HG02884 (cell line): ENCODE measurements at regions not wholly inside any gene's neighbourhood (a gene's known extent, or its start where the extent isn't known, plus 50 kb on each side); places are given as distances from the start of the nearest gene placed in this dataset.
"Not testable (repeated sequence)": the region's sequence is repeated elsewhere in the genome, so short reads cannot be mapped to it uniquely, and the experiment has no call there.

Experiments used
- ATAC-seq: cut with Tn5 transposase; IDR thresholded peaks from one replicate; pipeline ENCODE4 v1.9.1; 2021; ENCODE audit warnings: mild to moderate bottlenecking, moderate library complexity; ENCODE audit not compliant: unreplicated experiment

DNA sequence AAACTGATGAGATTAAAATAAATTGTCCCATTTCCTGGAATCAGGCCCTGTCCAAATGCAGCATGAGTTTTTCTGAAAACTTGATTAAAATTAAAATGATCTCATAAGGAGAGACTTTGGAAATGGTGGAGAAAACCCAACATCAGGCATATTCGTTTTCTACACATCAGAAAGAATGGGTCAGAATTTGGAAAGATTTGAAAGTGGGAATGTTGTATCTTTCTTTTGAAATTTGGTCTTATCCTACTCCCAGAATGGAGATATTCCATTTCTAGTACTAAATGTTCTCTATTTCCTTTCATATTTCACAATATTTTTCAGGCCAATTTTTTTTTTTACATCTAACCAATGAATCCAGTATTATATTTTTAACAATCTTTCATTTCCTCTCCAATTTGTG, 223.9 kb upstream of the RXFP2 start:
- ATAC-seq, result no peak

DNA sequence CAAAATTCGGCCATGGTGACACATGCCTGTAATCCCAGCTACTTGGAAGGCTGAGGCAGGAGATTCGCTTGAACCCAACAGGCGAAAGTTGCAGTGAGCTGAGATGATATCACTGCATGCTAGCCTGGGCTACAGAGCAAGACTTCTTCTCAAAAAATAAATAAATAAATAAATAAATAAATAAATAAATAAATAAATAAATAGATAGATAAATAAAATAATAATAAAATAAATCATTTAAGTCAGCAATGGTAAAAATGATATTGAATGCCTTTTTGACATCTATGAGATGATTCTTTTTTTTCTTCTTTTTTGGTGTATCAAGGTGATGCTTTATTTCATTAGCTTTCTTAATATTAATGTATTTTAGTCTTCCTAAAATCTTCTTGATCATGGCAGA, 221.7 kb upstream of the RXFP2 start:
- ATAC-seq, result no peak

DNA sequence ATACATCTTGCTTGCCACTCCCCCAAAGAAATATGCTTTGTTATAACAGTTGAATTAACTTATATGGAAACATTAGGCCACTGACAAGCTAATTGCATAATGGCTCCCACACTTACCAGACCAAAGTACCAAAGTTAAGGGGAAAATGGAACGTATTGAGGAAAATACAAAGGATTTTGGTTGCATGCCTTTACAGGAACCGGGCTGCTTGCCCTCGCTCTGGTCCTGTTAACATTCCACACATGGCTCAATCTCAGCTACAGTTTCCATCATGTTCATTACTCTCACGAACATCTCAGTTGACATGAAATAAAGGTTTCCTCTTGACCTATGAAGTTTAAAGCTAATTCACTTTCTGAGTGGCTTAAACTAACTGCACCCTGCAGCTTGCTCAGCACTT, 220.7 kb upstream of the RXFP2 start:
- no peak for ATAC-seq

- ATAC-seq, result no peak
These were observed 217.9 kb upstream of the RXFP2 start for GRCh38 chr13:31521435-31521834.

DNA sequence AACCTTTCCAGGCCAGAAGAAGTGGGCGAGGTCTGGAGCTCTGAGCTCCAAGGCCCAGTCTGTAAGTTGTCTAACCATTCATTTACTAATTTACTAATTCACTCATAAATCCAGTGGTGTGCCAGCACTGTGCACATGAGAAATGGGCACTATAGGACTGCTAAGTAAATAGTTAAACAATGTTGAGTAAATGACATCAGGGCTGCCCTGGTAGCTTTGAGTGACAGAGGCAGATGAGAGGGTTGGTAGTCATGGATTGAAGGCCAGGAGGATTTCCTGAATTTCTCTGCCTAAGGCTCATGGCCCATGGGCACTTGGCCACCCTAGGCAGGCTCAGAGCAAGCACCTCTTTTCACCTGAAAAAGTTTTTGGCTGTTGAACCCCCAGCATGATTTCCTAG, 216.9 kb upstream of the RXFP2 start:
- no peak for ATAC-seq

- no peak for ATAC-seq
These were observed 211.2 kb upstream of the RXFP2 start for GRCh38 chr13:31528176-31528575.

- ATAC-seq, result no peak
These were observed 210.6 kb upstream of the RXFP2 start for GRCh38 chr13:31528758-31529157.

- no peak for ATAC-seq
These were observed 208.4 kb upstream of the RXFP2 start for GRCh38 chr13:31530922-31531321.

DNA sequence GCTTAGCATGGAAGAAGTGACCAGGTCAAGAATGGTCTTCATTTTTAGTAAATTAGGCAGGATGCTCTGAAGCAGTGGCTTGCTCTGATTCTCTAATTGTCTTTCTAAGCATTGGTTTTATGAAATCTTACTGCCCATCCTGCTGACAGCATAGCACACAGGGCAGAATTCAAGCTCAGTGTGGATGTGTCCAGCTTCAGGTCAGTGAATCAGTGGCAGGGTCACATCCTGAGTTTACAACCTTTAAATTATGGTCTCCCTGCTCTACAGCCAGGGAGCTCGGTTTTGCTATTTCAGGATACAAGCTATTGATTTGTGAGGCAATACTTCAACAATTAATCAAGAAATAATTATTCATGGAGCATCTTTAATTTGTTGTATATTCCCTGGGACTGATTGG, 202.3 kb upstream of the RXFP2 start:
- ATAC-seq, result no peak

- no peak for ATAC-seq
These were observed 201.0 kb upstream of the RXFP2 start for GRCh38 chr13:31538067-31539042.

DNA sequence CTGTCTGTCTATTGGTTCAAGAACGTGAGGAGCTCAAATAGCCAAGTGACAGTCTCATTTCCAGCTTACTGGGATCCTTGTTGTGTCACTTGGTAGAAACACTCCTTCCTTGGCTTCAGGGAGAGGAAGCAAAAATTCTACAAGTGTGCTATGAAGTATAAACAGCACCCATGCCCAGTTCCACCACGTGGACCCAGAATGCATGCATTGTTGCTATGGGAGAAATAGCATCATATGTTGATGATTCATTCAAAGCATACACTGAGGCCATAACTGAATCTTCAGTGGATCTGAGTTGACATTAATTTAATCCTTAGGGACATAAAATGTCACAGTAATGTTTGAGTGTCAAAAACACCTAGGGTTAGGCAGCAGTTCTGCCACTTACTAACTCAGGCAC, 199.0 kb upstream of the RXFP2 start:
- ATAC-seq, result no peak

DNA sequence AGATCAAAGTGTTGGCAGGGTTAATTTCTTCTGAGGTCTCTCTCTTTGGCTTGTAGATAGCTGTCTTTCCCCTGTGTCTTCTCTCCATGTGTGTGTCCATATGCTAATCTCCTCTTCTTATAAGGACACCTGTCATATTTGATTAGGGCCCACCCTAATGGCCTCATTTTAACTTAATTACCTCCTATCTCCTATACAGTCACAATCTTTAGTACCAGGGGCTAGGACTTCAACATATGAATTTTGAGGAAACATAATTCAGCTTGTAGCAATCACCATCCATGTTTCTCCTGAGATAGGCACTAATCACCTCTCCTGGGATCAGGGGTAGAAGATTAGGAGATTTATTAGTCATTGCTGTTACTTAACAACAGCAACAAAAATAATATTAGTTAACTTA, 196.1 kb upstream of the RXFP2 start:
- ATAC-seq, result no peak

DNA sequence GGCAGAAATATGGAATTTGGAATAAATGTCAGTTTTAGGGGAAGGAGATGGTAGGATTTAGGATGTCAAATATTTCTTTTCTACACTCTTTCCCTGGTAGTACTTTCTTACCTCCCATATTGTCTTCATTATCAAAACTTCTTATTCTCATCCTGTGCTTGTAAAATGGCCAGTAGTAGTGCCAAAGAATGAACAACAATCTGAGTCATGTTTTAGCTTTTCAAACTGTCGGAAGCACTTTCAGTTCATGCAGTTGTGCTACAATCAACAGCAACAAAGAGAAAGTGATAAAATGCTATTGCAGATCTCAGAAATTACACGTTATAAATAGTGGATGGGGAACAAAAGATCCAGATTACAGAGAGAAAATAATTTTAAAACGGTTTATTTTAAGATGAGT, 193.7 kb upstream of the RXFP2 start:
- ATAC-seq, result no peak

GRCh38 chr13:31556376-31556775, 182.9 kb upstream of the RXFP2 start:
- ATAC-seq, result no peak

DNA sequence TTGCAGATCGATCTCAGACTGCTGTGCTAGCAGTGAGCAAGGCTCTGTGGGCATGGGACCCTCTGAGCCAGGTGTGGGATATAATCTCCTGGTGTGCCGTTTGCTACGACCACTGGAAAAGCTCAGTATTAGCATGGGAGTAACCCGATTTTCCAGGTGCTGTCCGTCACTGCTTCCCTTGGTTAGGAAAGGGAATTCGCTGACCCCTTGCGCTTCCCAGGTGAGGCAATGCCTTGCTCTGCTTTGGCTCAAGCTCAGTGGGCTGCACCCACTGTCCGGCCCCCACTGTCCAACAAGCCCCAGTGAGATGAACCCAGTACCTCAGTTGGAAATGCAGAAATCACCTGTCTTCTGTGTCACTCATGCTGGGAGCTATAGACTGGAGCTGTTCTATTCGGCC, 155.1 kb upstream of the RXFP2 start:
- ATAC-seq, result not testable (repeated sequence)

GRCh38 chr13:31587698-31588266, 151.5 kb upstream of the RXFP2 start:
- no peak for ATAC-seq

DNA sequence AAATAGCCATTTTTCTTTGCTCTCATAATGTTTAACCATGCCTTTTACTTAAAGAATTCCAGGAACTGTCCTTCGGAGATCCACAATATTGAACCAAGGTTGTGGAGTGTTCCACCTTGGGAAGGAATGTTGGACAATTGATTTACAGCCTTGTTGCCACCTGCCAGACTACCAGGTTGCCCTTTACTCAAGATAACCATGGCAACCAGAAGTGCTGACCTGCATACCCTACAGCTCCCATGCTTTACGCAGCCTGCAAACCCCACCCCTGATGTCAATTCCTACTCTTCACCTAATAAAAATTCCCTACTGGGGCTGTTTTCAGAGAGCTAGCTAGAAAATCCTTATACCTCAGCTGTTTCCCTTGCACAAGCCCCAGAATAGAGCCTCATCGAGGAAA, 151.0 kb upstream of the RXFP2 start:
- no peak for ATAC-seq

DNA sequence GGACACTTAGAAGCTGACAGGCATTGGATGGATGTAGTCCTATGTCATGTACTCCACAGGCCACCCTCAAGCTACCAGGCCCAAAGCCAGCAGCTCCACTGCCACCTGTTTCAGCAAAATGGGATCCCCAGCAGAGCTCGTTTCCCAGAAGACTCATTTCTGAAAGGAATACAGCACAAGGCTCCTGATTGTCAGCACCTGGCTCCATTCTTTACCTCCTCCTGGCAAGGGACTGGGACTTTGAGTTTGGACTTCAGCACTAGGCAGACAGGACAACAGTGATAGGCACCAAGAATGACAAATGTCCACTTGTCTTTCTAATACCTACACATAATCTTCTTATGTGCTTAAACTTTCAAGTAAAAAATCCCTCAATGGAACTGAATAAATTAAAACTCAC, 150.4 kb upstream of the RXFP2 start:
- ATAC-seq, result no peak

DNA sequence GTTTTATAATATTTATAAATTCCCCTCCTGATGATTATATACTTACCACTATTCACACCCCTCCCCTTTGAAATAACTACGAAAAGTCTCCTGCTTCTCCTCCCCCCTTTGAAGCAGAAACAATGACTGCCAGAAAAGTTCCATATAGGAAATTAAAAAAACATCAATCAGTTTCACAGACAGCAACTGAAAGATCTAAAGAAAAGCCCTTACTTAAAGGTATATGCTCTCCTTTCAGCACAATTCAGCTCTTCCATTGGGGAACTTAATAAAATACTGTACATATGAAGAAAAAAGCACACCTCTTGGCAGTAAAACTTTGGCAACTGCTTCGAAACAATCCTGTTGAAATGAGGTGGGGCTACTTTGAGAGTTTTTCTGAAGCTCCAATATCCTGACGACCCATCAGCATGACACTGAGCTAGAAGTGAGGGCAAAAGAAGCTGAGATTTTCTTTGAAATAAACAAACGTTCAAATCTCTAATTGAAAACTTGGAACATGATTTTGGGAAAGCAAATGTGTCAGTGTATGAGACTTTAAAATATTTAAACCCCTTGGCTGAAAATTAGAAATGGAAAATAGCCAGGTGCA, 147.6 kb upstream of the RXFP2 start:
- no peak for ATAC-seq

- ATAC-seq, result no peak
These were observed 145.3 kb upstream of the RXFP2 start for GRCh38 chr13:31594056-31594455.

DNA sequence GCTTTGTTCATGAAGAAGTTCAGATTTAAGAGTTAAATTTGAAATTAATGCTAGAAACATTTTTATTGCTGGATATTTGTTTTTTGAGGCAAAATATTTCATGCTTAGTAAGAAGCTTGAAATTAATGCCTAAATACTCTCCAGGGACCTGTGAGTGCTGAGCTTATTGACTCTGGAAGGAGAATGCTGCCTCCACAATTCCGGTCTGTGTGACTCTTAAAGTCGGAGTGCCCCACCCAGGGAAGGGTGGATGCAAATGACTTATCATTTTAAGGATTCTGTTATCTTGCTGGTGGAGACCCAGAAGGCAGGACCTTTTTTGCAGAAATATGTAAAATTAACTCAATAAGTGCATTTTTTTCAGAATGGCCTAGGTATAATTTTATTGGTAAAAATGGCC, 143.8 kb upstream of the RXFP2 start:
- ATAC-seq, result no peak

DNA sequence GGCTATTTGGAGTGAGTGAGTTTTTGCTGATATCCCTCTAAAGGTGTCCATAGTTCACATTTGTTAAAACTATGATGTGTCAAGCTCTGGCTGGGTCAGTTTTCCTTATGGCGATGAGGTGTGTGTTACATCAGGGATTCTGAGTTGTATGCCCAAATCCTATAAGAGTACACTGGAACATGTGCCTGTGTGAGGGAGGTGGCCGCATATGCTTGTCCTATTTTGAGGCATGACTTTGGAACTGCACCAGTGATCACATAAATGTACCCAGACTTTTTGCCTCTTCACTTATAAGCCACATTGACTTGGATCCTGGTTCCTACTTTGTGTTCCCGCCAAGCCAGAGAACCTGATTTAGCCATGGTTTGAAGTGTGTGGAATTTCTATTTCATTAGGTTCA, 140.3 kb upstream of the RXFP2 start:
- no peak for ATAC-seq
